ENCODE measurements at regions not wholly inside any gene's neighbourhood (a gene's known extent, or its start where the extent isn't known, plus 50 kb on each side); places are given as distances from the start of the nearest gene placed in this dataset.

DNA sequence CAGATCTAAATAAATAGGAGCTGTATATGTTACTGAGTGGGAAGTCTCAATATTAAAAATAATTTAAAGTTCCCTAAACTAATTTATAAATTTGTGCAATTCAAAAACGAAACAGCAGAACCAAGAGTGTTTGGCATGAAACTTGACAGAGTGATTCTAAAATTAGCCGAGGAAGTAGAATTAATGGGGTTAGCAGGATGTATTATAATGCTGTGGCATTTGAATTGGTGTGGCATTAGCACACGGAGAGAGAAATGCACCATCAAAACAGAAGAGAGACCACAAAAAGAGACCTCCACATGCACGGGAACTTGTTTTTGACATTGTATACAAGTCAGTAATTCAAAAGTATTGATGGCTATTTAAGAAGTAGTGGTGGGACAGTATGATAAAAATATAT, 366.0 kb upstream of the RGS6 start:
- TF ChIP-seq, protein P1, sequence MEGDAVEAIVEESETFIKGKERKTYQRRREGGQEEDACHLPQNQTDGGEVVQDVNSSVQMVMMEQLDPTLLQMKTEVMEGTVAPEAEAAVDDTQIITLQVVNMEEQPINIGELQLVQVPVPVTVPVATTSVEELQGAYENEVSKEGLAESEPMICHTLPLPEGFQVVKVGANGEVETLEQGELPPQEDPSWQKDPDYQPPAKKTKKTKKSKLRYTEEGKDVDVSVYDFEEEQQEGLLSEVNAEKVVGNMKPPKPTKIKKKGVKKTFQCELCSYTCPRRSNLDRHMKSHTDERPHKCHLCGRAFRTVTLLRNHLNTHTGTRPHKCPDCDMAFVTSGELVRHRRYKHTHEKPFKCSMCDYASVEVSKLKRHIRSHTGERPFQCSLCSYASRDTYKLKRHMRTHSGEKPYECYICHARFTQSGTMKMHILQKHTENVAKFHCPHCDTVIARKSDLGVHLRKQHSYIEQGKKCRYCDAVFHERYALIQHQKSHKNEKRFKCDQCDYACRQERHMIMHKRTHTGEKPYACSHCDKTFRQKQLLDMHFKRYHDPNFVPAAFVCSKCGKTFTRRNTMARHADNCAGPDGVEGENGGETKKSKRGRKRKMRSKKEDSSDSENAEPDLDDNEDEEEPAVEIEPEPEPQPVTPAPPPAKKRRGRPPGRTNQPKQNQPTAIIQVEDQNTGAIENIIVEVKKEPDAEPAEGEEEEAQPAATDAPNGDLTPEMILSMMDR (conservative IDR thresholded peaks at IDR 0.05), result no peak
- TF ChIP-seq EZH2 (IDR thresholded peaks at IDR 0.05; ENCODE audit: low read depth), result no peak

Measured in PC-9 (cell line).